MM.1S (cell line): ENCODE measurements at regions not wholly inside any gene's neighbourhood (a gene's known extent, or its start where the extent isn't known, plus 50 kb on each side); places are given as distances from the start of the nearest gene placed in this dataset.

Experiments used
- DNase-seq: peaks from one replicate; pipeline ENCODE4 v3.0.0-alpha.2; 2015
- H2AFZ ChIP-seq: fragments of 300-600 bp; sonication (generic); 2 replicates; pipeline ENCODE4 v1.6.0; 2016; ENCODE audit warnings: antibody characterized with exemption, low read length
- H3F3A ChIP-seq: fragments of 300-600 bp; sonication (generic); 2 replicates; pipeline ENCODE4 v1.6.1; 2016; ENCODE audit warnings: mild to moderate bottlenecking, antibody characterized with exemption, low read length, moderate library complexity, mixed read lengths; ENCODE audit not compliant: insufficient read depth
- H3K27ac ChIP-seq: fragments of 300-600 bp; sonication (generic); 2 replicates; pipeline ENCODE4 v1.5.1; 2016; ENCODE audit warnings: mild to moderate bottlenecking, low read length
- H3K27me3 ChIP-seq: fragments of 300-600 bp; sonication (generic); replicated peaks from 2 replicates; pipeline ENCODE4 v1.6.0; 2016; ENCODE audit warnings: low read length; ENCODE audit not compliant: insufficient read depth
- H3K36me3 ChIP-seq: fragments of 300-600 bp; sonication (generic); replicated peaks from 2 replicates; pipeline ENCODE4 v1.6.1; 2016; ENCODE audit warnings: mild to moderate bottlenecking, low read length, mixed read lengths; ENCODE audit not compliant: insufficient read depth
- H3K4me1 ChIP-seq: fragments of 300-600 bp; sonication (generic); 2 replicates; pipeline ENCODE4 v1.6.1; 2016; ENCODE audit warnings: low read length, mixed read lengths
- H3K4me2 ChIP-seq: fragments of 300-600 bp; sonication (generic); 2 replicates; pipeline ENCODE4 v1.6.0; 2016; ENCODE audit warnings: low read depth, low read length
- H3K4me3 ChIP-seq: fragments of 300-600 bp; sonication (generic); 2 replicates; pipeline ENCODE4 v1.5.1; 2016; ENCODE audit warnings: low read length, mixed read lengths
- H3K79me2 ChIP-seq: fragments of 300-600 bp; sonication (generic); 2 replicates; pipeline ENCODE4 v1.6.1; 2016; ENCODE audit warnings: mixed run types, low read length, mixed read lengths
- H3K9ac ChIP-seq: fragments of 300-600 bp; sonication (generic); 2 replicates; pipeline ENCODE4 v1.6.1; 2016; ENCODE audit warnings: low read length, mixed read lengths
- H3K9me2 ChIP-seq: fragments of 300-600 bp; sonication (generic); replicated peaks from 2 replicates; pipeline ENCODE4 v1.6.1; 2016; ENCODE audit warnings: mild to moderate bottlenecking, low read length, mixed read lengths; ENCODE audit not compliant: insufficient read depth
- H3K9me3 ChIP-seq: fragments of 300-600 bp; sonication (generic); replicated peaks from 2 replicates; pipeline ENCODE4 v1.6.1; 2016; ENCODE audit warnings: mild to moderate bottlenecking, low read length, mixed read lengths; ENCODE audit not compliant: insufficient read depth
- H4K20me1 ChIP-seq: fragments of 300-600 bp; sonication (generic); 2 replicates; pipeline ENCODE4 v1.6.1; 2016; ENCODE audit warnings: mild to moderate bottlenecking, low read length, moderate library complexity, mixed read lengths; ENCODE audit not compliant: insufficient read depth
- EZH2 ChIP-seq: fragments of 300-600 bp; sonication (generic); optimal IDR thresholded peaks from 2 replicates; pipeline ENCODE3; 2017; ENCODE audit warnings: low read depth, mild to moderate bottlenecking, antibody characterized with exemption, low read length, mixed read lengths
- EZH2phosphoT487 ChIP-seq: fragments of 300-600 bp; sonication (generic); IDR thresholded peaks from 2 replicates; pipeline ENCODE4 v1.6.1; 2018; ENCODE audit warnings: antibody characterized with exemption, low read length
- TF ChIP-seq, protein P1 (sequence below): fragments of 300-600 bp; sonication (generic); IDR thresholded peaks from 2 replicates; pipeline ENCODE4 v1.5.1; 2016; ENCODE audit warnings: antibody characterized with exemption, low read length, mixed read lengths

DNA sequence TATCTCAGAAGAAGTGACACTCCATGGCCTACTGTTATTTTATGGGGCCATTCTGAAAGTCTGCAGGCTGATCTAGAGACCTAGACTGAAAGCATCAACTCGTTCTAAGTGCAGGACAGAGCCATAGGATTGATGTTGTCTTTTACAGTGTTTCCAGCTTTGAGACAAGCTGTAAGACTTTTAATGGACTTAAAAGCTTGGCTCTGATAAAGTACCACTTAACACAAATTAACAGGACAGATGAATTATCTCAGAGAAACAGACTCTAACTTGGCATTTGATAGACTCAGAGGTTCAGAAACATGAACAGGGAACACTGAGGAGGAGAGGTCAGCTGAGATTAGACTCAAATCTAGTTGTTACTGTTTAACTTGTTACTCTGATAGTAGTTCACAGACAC is 203.2 kb downstream of the TLR4 start:
- Histone ChIP-seq H3K27ac (no peak overlapping the region), H3K4me3 (no peak overlapping the region), H3K27me3 (no peaks in the 10 kb centered on the region), H3F3A (no peaks in the 10 kb centered on the region), H3K79me2 (no peaks in the 10 kb centered on the region), H3K9ac (no peak overlapping the region), H2AFZ (no peak overlapping the region), H3K9me2 (no peaks in the 10 kb centered on the region), H3K4me2 (no peak overlapping the region), H3K9me3 (no peaks in the 10 kb centered on the region; the same call in 1 of the 2 replicates), H4K20me1 (no peaks in the 10 kb centered on the region), H3K4me1 (no peaks in the 10 kb centered on the region), H3K36me3 (no peaks in the 10 kb centered on the region)
- TF ChIP-seq, protein P1, sequence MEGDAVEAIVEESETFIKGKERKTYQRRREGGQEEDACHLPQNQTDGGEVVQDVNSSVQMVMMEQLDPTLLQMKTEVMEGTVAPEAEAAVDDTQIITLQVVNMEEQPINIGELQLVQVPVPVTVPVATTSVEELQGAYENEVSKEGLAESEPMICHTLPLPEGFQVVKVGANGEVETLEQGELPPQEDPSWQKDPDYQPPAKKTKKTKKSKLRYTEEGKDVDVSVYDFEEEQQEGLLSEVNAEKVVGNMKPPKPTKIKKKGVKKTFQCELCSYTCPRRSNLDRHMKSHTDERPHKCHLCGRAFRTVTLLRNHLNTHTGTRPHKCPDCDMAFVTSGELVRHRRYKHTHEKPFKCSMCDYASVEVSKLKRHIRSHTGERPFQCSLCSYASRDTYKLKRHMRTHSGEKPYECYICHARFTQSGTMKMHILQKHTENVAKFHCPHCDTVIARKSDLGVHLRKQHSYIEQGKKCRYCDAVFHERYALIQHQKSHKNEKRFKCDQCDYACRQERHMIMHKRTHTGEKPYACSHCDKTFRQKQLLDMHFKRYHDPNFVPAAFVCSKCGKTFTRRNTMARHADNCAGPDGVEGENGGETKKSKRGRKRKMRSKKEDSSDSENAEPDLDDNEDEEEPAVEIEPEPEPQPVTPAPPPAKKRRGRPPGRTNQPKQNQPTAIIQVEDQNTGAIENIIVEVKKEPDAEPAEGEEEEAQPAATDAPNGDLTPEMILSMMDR: no peak
- TF ChIP-seq EZH2phosphoT487 (no peak), EZH2 (no peak)
- DNase-seq: no peak

DNA sequence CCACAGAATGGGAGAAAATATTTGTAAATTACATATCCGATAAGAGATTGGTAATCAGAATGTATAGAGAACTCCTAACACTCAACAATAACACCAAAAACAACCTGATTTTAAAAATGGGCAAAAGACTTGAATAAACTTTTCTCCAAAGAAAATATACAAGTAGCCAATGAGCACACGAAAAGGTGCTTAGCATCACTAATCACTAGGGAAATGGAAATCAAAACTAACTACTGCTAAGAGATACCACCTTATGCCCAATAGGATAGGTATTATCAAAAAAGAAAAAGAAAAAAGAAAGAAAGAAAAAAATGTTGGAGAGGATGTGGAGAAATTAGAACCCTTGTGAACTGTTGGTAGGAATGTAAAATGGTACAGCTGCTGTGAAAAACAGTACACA is 212.1 kb downstream of the TLR4 start:
- Histone ChIP-seq H3K79me2 (no peaks in the 10 kb centered on the region), H3K4me1 (no peaks in the 10 kb centered on the region), H3F3A (no peaks in the 10 kb centered on the region), H3K27me3 (no peaks in the 10 kb centered on the region), H3K9me2 (no peaks in the 10 kb centered on the region), H3K9me3 (no peaks in the 10 kb centered on the region), H3K4me2 (no peak overlapping the region), H3K36me3 (no peaks in the 10 kb centered on the region), H3K27ac (no peak overlapping the region), H2AFZ (no peak overlapping the region), H3K4me3 (no peak overlapping the region), H3K9ac (no peak overlapping the region), H4K20me1 (no peaks in the 10 kb centered on the region)
- no peak for DNase-seq
- TF ChIP-seq EZH2 (no peak), EZH2phosphoT487 (no peak)
- TF ChIP-seq, protein P1: no peak

DNA sequence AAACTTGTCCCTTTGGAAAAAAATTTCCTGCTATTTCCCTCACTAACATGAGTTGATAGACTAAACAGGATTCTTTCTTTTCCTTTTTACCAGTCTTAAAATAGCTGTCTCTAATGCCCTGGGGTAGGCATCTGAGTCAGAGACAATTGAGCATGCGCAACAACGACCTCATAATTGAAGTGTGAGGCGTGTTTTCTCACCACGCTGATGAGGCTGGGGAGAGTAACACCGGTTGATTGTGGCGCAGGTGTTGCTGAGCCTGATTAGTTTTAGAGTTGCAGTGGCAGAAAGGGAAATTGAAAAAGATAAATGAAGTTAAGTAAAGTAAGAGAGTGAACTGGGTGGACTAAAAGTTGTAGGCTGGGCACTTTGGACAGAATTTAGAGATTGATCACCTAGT is 213.7 kb downstream of the TLR4 start:
- Histone ChIP-seq H3K27ac (no peak overlapping the region), H3K27me3 (no peaks in the 10 kb centered on the region), H3K4me2 (no peak overlapping the region), H3K4me1 (no peaks in the 10 kb centered on the region), H3K9me3 (no peaks in the 10 kb centered on the region), H3K36me3 (no peaks in the 10 kb centered on the region), H3K9me2 (no peaks in the 10 kb centered on the region), H2AFZ (no peak overlapping the region), H3K9ac (no peak overlapping the region), H3F3A (no peaks in the 10 kb centered on the region), H3K79me2 (no peaks in the 10 kb centered on the region), H4K20me1 (no peaks in the 10 kb centered on the region), H3K4me3 (no peak overlapping the region)
- no peak for DNase-seq
- no peak for TF ChIP-seq EZH2phosphoT487
- TF ChIP-seq, protein P1: no peak
- TF ChIP-seq EZH2: no peak
